H1 (cell line): ENCODE measurements at regions not wholly inside any gene's neighbourhood (a gene's known extent, or its start where the extent isn't known, plus 50 kb on each side); places are given as distances from the start of the nearest gene placed in this dataset.

Source experiments
- CTCF ChIA-PET: fragments of 300-600 bp; sonication (Branson Sonifier 250); formaldehyde crosslinking; loops from one replicate; lab custom pipeline; 2021; ENCODE audit not compliant: partially characterized antibody; lab: Charles Lee
- POLR2A ChIA-PET: fragments of 300-600 bp; sonication (Branson Sonifier 250); formaldehyde crosslinking; loops from one replicate; lab custom pipeline; 2021; ENCODE audit warnings: inconsistent platforms; ENCODE audit not compliant: partially characterized antibody; lab: Charles Lee
- DNase-seq, 2 experiments: peaks; one replicate each; pipeline versions ENCODE4 v3.0.0 to v3.0.0-alpha.2; 2010 to 2022; ENCODE audit warnings: low spot score in 2 of 2, low read depth in 1 of 2, mixed read lengths in 1 of 2
- FAIRE-seq: peaks from 2 replicates; lab custom pipeline; 2011; peaks lifted over from hg19 to GRCh38; lab: Jason Lieb, UNC
- H2AFZ ChIP-seq: 2 replicates; pipeline ENCODE4 v1.8.1; 2012; ENCODE audit warnings: low read length, inconsistent platforms
- H2AK5ac ChIP-seq: 2 replicates; pipeline ENCODE4 v1.6.1; 2013; ENCODE audit warnings: low read depth, low read length
- H2BK120ac ChIP-seq: replicated peaks from 2 replicates; pipeline ENCODE3; 2013; ENCODE audit warnings: low read depth, low read length, inconsistent platforms
- H2BK12ac ChIP-seq: 2 replicates; pipeline ENCODE4 v1.6.1; 2013; ENCODE audit warnings: low read depth, low read length
- H2BK15ac ChIP-seq: 2 replicates; pipeline ENCODE4 v1.6.1; 2013; ENCODE audit warnings: low read length
- H2BK20ac ChIP-seq: 2 replicates; pipeline ENCODE4 v1.6.1; 2013; ENCODE audit warnings: low read length
- H2BK5ac ChIP-seq: 2 replicates; pipeline ENCODE4 v1.6.1; 2013; ENCODE audit warnings: low read depth, low read length
- H3K14ac ChIP-seq: 2 replicates; pipeline ENCODE4 v1.6.1; 2013; ENCODE audit warnings: inconsistent platforms; ENCODE audit not compliant: insufficient read length
- H3K18ac ChIP-seq: 2 replicates; pipeline ENCODE4 v1.6.1; 2013; ENCODE audit warnings: low read length; ENCODE audit errors: extremely low read depth
- H3K23ac ChIP-seq: 2 replicates; pipeline ENCODE4 v1.6.1; 2013; ENCODE audit warnings: inconsistent platforms; ENCODE audit not compliant: insufficient read length
- H3K23me2 ChIP-seq: 2 replicates; pipeline ENCODE4 v1.6.1; 2013; ENCODE audit warnings: low read depth, low read length
- H3K27ac ChIP-seq: 2 replicates; pipeline ENCODE4 v1.6.1; 2011; ENCODE audit warnings: low read depth, low read length, inconsistent platforms
- H3K27me3 ChIP-seq, 4 experiments: replicated peaks in 1 of 4; 1 replicate in 1 of 4; 2 replicates in 3 of 4; pipeline versions ENCODE4 v1.6.1 to v1.8.1; 2011 to 2013; ENCODE audit warnings: low read length in 3 of 4, mild to moderate bottlenecking in 3 of 4, inconsistent platforms in 2 of 4, mixed read lengths in 2 of 4, moderate library complexity in 1 of 4; ENCODE audit not compliant: control insufficient read depth in 3 of 4, insufficient read depth in 3 of 4; ENCODE audit errors: extremely low read depth in 1 of 4
- H3K36me3 ChIP-seq, 4 experiments: 2 replicates each; pipeline versions ENCODE4 v1.6.1 to v1.8.1; 2011 to 2013; ENCODE audit warnings: mild to moderate bottlenecking in 4 of 4, low read length in 3 of 4, moderate library complexity in 2 of 4, control low read depth in 1 of 4, inconsistent platforms in 1 of 4; ENCODE audit not compliant: insufficient read depth in 4 of 4, control insufficient read depth in 2 of 4
- H3K4ac ChIP-seq: replicated peaks from 2 replicates; pipeline ENCODE3; 2013; ENCODE audit warnings: low read length, low read depth, mixed read lengths, inconsistent platforms; ENCODE audit not compliant: insufficient read length
- H3K4me1 ChIP-seq, 4 experiments: replicated peaks in 1 of 4; 1 replicate in 1 of 4; 2 replicates in 3 of 4; pipeline versions ENCODE4 v1.6.1 to v1.8.1; 2011 to 2013; ENCODE audit warnings: low read length in 3 of 4, inconsistent platforms in 2 of 4, mixed read lengths in 1 of 4; ENCODE audit not compliant: insufficient read depth in 4 of 4, control insufficient read depth in 3 of 4
- H3K4me2 ChIP-seq, 2 experiments: 2 replicates each; pipeline versions ENCODE4 v1.6.1 to v1.8.1; 2011 to 2013; ENCODE audit warnings: low read depth in 2 of 2, low read length in 2 of 2, control low read depth in 1 of 2, inconsistent platforms in 1 of 2, mild to moderate bottlenecking in 1 of 2; ENCODE audit not compliant: insufficient read depth in 1 of 2
- H3K4me3 ChIP-seq, 4 experiments: fragments of 200-600, 300-600 bp in 1 of 4; sonication (generic), shearing (Covaris generic), sonication (Bioruptor Twin) in 1 of 4; 2 replicates each; pipeline versions ENCODE4 v1.5.1 to v1.8.1; 2011 to 2016; ENCODE audit warnings: low read length in 4 of 4, low read depth in 3 of 4, control low read depth in 2 of 4, inconsistent platforms in 2 of 4, mild to moderate bottlenecking in 2 of 4, mixed read lengths in 1 of 4, moderate library complexity in 1 of 4; ENCODE audit not compliant: insufficient read depth in 2 of 4; ENCODE audit errors: extremely low read depth in 1 of 4
- H3K56ac ChIP-seq: replicated peaks from 2 replicates; pipeline ENCODE3; 2013; ENCODE audit warnings: low read depth, mild to moderate bottlenecking, mixed read lengths, low read length, inconsistent platforms; ENCODE audit not compliant: insufficient read length
- H3K79me1 ChIP-seq: 2 replicates; pipeline ENCODE4 v1.6.1; 2013; ENCODE audit warnings: low read depth, low read length, control low read depth
- H3K79me2 ChIP-seq, 2 experiments: 2 replicates each; pipeline versions ENCODE4 v1.6.1 to v1.8.1; 2012 to 2013; ENCODE audit warnings: low read length in 2 of 2, mild to moderate bottlenecking in 2 of 2, inconsistent platforms in 1 of 2; ENCODE audit not compliant: insufficient read depth in 2 of 2, control insufficient read depth in 1 of 2
- H3K9ac ChIP-seq, 4 experiments: replicated peaks in 1 of 4; 1 replicate in 1 of 4; 2 replicates in 3 of 4; pipeline versions ENCODE4 v1.6.1 to v1.8.1; 2011 to 2013; ENCODE audit warnings: low read depth in 3 of 4, low read length in 3 of 4, control low read depth in 2 of 4, mild to moderate bottlenecking in 2 of 4, moderate library complexity in 2 of 4, inconsistent platforms in 1 of 4; ENCODE audit errors: extremely low read depth in 1 of 4
- H3K9me3 ChIP-seq, 2 experiments: 2 replicates each; pipeline versions ENCODE4 v1.6.1 to v1.8.1; 2012 to 2013; ENCODE audit warnings: mild to moderate bottlenecking in 2 of 2, moderate library complexity in 2 of 2, control low read depth in 1 of 2, inconsistent platforms in 1 of 2, low read depth in 1 of 2, low read length in 1 of 2, mixed read lengths in 1 of 2; ENCODE audit not compliant: insufficient read depth in 2 of 2
- H4K20me1 ChIP-seq, 2 experiments: replicated peaks in 1 of 2; 2 replicates each; pipeline versions ENCODE3 to v1.8.1; 2011 to 2013; ENCODE audit warnings: inconsistent platforms in 2 of 2, low read length in 2 of 2, mild to moderate bottlenecking in 1 of 2; ENCODE audit not compliant: insufficient read depth in 2 of 2, control insufficient read depth in 1 of 2
- H4K5ac ChIP-seq: 2 replicates; pipeline ENCODE4 v1.6.1; 2013; ENCODE audit warnings: low read length, low read depth, mixed read lengths, inconsistent platforms; ENCODE audit not compliant: insufficient read length
- H4K8ac ChIP-seq: 2 replicates; pipeline ENCODE4 v1.8.0; 2013; ENCODE audit warnings: mild to moderate bottlenecking, moderate library complexity, low read length, inconsistent platforms; ENCODE audit not compliant: insufficient read depth; ENCODE audit errors: extremely low read depth
- H4K91ac ChIP-seq: replicated peaks from 2 replicates; pipeline ENCODE3; 2013; ENCODE audit warnings: low read length, mixed read lengths, inconsistent platforms; ENCODE audit not compliant: insufficient read length
- ATF3 ChIP-seq: IDR thresholded peaks from 2 replicates; pipeline ENCODE4 v1.6.1; 2011; ENCODE audit warnings: low read depth, mild to moderate bottlenecking, low read length; ENCODE audit not compliant: insufficient read depth
- BACH1 ChIP-seq: IDR thresholded peaks from 2 replicates; pipeline ENCODE4 v1.6.1; 2012; ENCODE audit warnings: low read length, improper control_type of control experiment
- EP300 ChIP-seq, 2 experiments: IDR thresholded peaks; 1 replicate in 1 of 2; 2 replicates in 1 of 2; pipeline ENCODE4 v1.6.1; 2011 to 2012; ENCODE audit warnings: low read depth in 2 of 2, low read length in 2 of 2, mild to moderate bottlenecking in 2 of 2, borderline replicate concordance in 1 of 2, inconsistent platforms in 1 of 2, moderate library complexity in 1 of 2
- GTF2F1 ChIP-seq: IDR thresholded peaks from 2 replicates; pipeline ENCODE4 v1.6.1; 2012; ENCODE audit warnings: low read depth, low read length, improper control_type of control experiment, borderline replicate concordance
- RFX5 ChIP-seq: IDR thresholded peaks from 2 replicates; pipeline ENCODE4 v1.6.1; 2011; ENCODE audit warnings: low read depth, low read length, improper control_type of control experiment, borderline replicate concordance
- RNF2 ChIP-seq: fragments of 200-900, 300-1000 bp; sonication (generic); IDR thresholded peaks from 2 replicates; pipeline ENCODE4 v1.7.1; 2016; ENCODE audit warnings: borderline replicate concordance, low read depth, mild to moderate bottlenecking, antibody characterized with exemption, low read length; ENCODE audit not compliant: poor library complexity, severe bottlenecking; ENCODE audit errors: missing control alignments
- USF2 ChIP-seq: IDR thresholded peaks from 2 replicates; pipeline ENCODE4 v1.6.1; 2011; ENCODE audit warnings: low read length, improper control_type of control experiment
- YY1 ChIP-seq: IDR thresholded peaks from 2 replicates; pipeline ENCODE4 v1.6.1; 2011; ENCODE audit warnings: low read depth, mild to moderate bottlenecking, low read length
- WGBS, 2 experiments: shearing (Covaris generic) in 1 of 2; methylation state at CpG; one replicate each; pipeline versions ENCODE4 v1.1.6 to v1.1.7; 2013 to 2015; ENCODE audit warnings: low lambda C conversion rate in 2 of 2, mixed read lengths in 2 of 2, inconsistent platforms in 1 of 2, low coverage in 1 of 2, missing lambda C conversion rate in 1 of 2; ENCODE audit not compliant: insufficient replicate concordance in 2 of 2, insufficient coverage in 1 of 2, insufficient read length in 1 of 2; ENCODE audit errors: extremely low coverage in 1 of 2, missing lambda C conversion rate in 1 of 2; 5-methylcytosine and 5-hydroxymethylcytosine counted together

GRCh38 chr16:6803176-6803575, 529.5 kb upstream of the RBFOX1 start:
- H2AFZ ChIP-seq: no peak overlapping the region
- ChIA-PET CTCF (interaction anchor here (0.6 to 1.2 kb wide), 3 partner anchors 115 to 771 kb away, joined by 3 to 4 read pairs (median 3); no protein-coding TSS in a partner anchor), POLR2A (no interaction called here)
- H3K14ac ChIP-seq: no peak overlapping the region
- no peaks in the 10 kb centered on the region for H3K4me1 ChIP-seq
- H3K4me2 ChIP-seq: no peak overlapping the region
- no peaks in the 10 kb centered on the region for H3K36me3 ChIP-seq
- no peak overlapping the region for H3K56ac ChIP-seq
- WGBS, 2 experiments: 77% methylated on average over 3 of the region's 3 CpGs; no CpG with 5 or more reads in 1 of the 2 experiments
- no peak overlapping the region for H4K91ac ChIP-seq
- H2BK15ac ChIP-seq: no peak overlapping the region
- no peak overlapping the region for H4K5ac ChIP-seq
- H3K27me3 ChIP-seq: peaks cover 0 to 1% (median 0%) of the 10 kb centered on the region in 4 experiments; a peak in 1 of 7 replicates
- no peaks in the 10 kb centered on the region for H4K20me1 ChIP-seq
- H4K8ac ChIP-seq: no peak overlapping the region
- no peak overlapping the region for H3K4me3 ChIP-seq
- H3K9ac ChIP-seq: no peak overlapping the region
- H3K4ac ChIP-seq: no peak overlapping the region
- no peak overlapping the region for H2BK12ac ChIP-seq
- H3K18ac ChIP-seq: no peak overlapping the region
- H2AK5ac ChIP-seq: no peak overlapping the region
- H2BK5ac ChIP-seq: no peak overlapping the region
- no peak overlapping the region for H3K27ac ChIP-seq
- no peak overlapping the region for H2BK120ac ChIP-seq
- FAIRE-seq: no peak
- 0 out of 4 replicates have a peak, but pooled peaks cover 0 to 4% of the 10 kb centered on the region in 2 experiments for H3K9me3 ChIP-seq
- DNase-seq: no peak
- H3K79me1 ChIP-seq: no peaks in the 10 kb centered on the region
- no peak overlapping the region for H3K23ac ChIP-seq
- H2BK20ac ChIP-seq: no peak overlapping the region
- no peaks in the 10 kb centered on the region for H3K23me2 ChIP-seq
- H3K79me2 ChIP-seq: no peaks in the 10 kb centered on the region
- TF ChIP-seq ATF3 (no peak), USF2 (no peak), GTF2F1 (no peak), EP300 (IDR thresholded peaks at IDR 0.05; ENCODE audit: borderline replicate concordance in 1 of 2, low read depth in 2 of 2, low read length in 2 of 2) (no peak), RFX5 (no peak), RNF2 (no peak), YY1 (no peak), BACH1 (no peak)
